CD4-positive, alpha-beta T cell treated with Interleukin-6 at 100 ng/mL for 8 hours (primary cell): ENCODE measurements at regions not wholly inside any gene's neighbourhood (a gene's known extent, or its start where the extent isn't known, plus 50 kb on each side); places are given as distances from the start of the nearest gene placed in this dataset.
"Not testable (repeated sequence)": the region's sequence is repeated elsewhere in the genome, so short reads cannot be mapped to it uniquely, and the experiment has no call there.

Source experiments
- DNase-seq: peaks from one replicate; pipeline ENCODE4 v3.0.0-alpha.2; 2020; ENCODE audit warnings: mixed read lengths, low spot score

DNA sequence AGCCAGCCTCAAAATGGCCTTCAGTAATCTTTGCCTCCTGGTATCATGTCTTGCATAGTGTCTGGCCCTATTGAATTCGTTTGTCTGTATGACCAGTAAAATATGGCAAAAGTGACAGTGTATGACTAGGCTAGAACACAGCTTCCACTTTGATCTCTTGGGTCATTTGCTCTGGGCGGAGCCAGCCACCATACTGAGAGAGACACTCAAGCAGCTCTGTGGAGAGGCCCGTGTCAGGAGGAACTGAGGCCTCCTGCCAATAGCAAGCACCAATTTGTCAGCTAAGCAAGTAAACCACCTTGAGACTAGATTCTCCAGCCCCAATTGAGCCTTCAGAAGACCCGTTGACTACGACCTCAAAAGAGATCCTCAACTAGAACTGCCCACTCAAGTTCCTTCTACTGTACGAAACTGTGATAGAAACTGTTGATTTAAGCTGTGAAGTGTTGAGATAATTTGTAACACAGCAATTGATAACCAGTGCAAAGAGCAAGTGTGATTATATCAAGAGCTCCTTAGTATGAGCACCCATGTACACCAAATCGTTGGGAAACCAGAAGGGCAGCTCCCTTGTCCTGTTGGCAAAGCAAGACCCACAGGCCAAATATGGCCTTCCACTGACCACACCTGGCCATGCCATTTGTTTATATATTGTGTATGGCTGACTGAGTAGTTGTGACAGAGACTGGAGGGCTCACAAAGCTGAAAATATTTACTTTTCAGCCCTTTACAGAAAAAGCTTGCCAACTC lies 52.7 kb upstream of the SERBP1 start:
- DNase-seq = no peak

- DNase-seq = no peak
Observed at GRCh38 chr1:67484492-67484891, 54.3 kb upstream of the SERBP1 start.

GRCh38 chr1:67485046-67485811 lies 55.0 kb upstream of the SERBP1 start:
- DNase-seq = no peak

DNA sequence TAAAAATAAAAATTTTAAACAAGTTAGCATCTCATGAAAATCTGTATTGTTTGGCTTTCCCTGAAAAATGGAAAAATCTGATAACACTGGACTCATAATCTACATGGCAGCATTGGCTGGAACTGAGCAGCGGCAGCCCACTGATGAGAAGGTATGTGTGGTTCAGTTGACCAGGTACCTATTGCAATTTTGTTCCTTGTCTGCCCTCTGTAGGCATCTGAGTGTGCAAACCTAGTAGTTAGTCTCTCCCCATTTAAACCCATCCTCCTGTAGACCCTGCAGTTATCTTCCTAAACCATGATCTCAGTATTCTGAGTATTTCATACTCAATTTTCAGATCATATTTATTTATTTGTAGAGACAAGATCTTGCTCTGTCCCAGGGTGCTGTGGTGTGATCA lies 59.4 kb upstream of the SERBP1 start:
- no peak for DNase-seq

- no peak for DNase-seq
Observed at GRCh38 chr1:67491280-67491679, 61.1 kb upstream of the SERBP1 start.

- DNase-seq = no peak
Observed at GRCh38 chr1:67493148-67493547, 62.9 kb upstream of the SERBP1 start.

GRCh38 chr1:67495327-67495726 lies 65.1 kb upstream of the SERBP1 start:
- no peak for DNase-seq

DNA sequence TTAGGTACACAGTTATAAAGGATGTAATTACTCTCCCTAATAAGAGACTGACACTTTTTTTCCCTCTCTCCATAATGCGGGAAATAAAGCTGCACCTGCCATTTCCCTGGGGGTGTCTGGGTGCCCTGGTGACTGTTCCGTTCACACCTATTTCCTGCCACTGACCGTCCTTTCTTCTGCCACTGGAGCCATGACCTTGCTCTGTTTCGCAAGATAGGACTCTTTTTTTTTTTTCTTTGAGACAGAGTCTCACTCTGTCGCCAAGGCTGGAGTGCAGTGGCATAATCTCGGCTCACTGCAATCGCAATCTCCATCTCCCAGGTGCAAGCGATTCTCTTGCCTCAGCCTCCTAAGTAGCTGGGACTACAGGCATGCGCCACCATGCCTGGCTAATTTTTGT lies 66.1 kb upstream of the SERBP1 start:
- no peak for DNase-seq

DNA sequence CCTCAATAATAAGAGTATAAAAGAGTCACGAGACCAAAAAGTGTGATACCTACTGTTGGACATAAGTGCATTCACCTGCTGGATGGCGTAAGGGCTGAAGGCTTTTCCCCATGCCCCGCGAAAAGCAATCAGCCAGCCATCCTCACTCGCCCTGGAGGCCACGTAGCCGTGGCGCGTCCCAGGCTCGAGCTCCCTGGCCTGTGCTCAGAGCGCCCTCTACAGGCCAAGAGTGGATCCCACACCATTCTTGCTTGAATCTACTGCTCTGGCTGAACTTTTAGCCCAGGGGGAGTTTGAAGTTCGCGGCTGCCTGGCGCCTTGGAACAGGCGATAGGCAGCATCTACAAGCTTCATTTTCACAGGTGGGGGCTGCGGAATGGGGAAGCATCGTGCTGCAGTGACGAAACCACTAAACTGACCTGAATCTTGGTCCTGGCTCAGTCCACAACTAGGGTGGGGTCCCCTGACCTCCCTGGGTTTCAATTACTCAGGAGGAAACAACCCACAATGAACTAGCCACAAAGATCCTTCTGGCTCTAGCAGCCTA lies 70.3 kb upstream of the SERBP1 start:
- peak; percentile 85 for DNase-seq

DNA sequence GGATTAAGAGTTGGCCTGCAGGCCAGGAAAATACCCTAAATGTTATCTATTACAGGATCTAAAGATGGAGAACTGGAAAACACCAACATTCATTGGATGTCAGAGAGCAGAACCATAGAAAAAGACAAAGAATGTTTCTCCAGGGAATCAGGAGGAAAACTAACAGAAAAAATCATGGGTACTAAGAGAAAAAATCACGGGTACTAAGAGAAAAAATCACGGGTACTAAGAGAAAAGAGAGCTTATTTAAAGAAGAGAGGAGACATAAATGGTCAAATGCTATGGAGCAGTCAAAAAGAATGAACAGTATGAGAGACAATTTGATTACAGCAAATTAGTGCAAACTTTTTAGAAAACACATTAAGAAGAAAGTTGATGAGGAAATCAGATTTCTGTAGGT lies 73.8 kb upstream of the SERBP1 start:
- no peak for DNase-seq

- DNase-seq = not testable (repeated sequence)
Observed at GRCh38 chr1:67513392-67514294, 83.4 kb upstream of the SERBP1 start.

DNA sequence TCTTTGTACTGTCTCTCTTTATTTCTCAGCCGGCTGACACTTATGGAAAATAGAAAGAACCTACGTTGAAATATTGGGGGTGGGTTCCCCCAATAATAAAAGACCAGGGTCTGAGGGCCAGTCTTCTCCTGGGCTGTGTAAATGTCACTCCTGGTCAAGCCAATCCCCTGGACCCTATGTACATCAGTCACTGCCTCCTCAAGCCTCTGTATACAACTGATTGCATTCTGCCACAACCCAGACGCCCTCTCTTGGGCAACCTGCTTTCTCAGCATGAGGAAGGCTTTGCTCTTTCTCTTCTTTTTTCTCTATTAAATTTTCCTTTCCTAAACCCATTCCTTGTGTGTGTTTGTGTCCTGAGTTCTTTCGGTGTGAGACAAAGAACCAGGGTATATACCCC lies 84.1 kb upstream of the SERBP1 start:
- DNase-seq = no peak

DNA sequence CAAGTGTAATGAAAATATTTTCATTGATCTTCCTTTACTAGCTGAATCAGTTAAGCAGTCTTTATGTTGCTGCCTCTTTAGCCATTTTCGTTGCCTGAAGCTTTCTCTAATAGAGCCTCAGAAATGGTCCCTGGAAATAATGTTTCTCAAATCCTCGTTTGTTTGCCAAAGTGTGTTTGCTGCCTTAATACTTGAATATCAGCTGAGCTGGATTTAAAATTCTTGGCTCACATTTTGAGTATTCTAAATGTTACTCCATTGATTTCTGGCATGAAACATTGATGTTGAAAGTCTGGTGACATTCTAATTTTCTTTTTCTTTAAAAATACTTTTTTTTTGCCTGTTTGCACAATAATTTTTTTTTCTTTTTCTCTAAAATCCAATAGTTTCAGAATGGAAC lies 84.6 kb upstream of the SERBP1 start:
- no peak for DNase-seq

DNA sequence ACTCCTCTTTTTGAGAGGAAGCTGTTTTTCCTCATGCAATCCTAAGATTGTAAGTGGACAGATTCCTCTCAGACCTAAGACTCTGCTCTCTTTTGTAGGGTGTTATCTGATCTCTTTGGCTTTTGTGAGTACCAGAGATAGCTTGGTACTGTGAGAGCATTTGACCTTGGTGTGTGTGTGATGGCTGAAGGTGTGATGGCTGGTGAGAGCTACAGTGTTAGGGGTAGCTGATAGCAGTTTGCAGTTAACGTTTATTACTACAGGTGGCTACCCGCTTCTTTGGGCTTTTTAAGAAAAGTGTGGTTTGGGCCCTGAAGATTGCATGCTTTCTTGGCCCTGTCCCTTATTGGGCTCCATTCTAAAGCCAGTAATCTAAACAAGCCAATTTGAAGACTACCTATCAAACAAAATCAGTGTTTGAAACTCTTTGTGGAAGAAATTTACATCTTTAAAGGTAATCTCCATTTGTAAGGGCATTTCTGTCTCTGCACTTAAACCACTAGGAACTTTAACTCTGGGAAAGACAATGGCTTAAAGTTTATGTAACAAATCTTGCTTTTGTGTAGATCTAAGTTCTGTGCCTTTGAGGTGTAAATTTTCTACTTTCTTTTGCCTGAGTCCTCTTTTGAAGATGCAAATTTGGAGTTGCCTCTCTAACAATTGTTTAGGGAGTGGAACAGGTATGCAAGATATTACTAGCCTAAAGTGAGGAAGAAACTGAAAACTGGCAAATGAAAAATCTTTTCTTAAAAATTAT lies 85.3 kb upstream of the SERBP1 start:
- no peak for DNase-seq

DNA sequence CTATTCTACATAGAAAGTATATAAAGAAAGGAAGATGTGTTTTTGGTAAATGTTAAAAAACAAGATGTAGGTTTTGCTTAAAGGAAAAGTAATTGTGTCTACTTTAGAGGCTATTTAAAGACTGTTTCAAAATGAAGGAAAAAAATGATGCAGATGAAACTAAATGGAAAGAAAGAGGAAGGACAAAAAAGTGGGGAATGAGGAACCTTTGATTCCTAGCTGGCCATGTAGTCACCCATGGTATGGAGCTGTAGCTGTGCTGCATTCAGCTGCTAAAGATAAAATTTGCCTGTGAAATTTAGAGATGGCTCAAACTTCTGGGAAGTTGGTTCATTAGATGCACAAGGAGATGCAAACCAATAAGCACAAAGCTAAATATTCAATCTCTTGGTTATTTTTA lies 86.8 kb upstream of the SERBP1 start:
- DNase-seq = no peak

DNA sequence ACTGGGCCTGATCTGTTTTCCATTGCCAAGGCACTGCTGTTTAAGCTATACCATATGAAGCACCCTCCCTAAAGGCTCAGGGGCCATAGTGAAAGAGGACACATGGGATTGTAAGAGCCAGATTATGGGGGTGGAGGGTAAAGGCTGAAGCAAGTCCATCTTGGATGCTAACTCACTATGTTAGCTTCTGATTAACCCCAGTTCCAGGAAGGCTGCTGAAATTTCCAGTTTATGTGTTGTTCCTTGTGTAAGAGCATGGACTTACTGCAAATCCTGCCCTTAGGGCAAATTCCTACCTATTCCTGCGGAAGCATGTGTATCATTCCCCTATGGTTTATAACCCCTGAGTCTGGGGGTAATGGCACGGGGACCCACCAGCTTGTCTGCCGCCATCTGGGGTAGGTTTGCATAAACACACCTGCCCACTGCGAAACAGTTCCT lies 91.8 kb upstream of the SERBP1 start:
- no peak for DNase-seq

- DNase-seq = no peak
Observed at GRCh38 chr1:67522793-67523192, 92.6 kb upstream of the SERBP1 start.

DNA sequence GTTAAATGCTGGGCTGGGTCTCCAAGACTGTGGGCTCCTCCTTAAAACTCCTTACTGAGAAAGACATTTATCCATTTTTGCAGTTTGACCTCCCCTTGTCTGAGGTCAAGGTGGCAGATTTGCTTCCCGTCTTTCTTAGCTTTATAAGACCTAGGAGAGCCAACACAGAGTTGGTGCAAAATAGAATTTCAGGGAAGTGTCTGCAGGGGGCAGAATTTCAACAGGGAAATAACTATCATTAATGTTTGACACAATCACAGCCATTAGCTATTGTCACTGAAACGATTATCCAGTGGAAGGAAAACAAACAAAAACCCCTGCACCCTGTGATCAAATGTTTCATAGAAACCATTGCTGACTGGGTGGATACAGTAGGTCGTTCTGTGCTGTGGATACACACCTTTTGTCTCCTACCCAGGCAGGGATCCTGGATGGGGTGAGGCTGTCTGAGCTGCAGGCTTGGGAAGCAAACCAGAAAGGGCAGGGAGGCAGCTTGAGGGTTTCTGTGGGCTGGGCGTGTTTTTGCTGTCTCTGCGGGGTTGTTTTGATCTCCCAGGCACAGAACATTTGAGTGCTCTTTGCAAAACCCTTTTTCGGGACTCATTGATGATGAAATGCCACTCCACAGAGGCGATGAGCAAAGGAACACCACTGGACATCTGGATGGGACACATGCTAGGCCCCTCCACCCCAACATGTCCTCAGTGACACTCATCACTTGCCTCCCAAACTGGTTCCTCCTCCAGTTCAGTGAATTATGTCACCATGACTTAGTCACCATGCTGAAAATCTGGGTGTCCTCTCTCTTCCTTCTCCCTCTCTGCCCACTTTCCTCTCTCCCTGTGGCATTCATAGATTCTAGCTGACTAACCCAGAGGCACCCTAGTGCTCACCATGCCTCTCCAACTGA lies 94.2 kb upstream of the SERBP1 start:
- DNase-seq = no peak

DNA sequence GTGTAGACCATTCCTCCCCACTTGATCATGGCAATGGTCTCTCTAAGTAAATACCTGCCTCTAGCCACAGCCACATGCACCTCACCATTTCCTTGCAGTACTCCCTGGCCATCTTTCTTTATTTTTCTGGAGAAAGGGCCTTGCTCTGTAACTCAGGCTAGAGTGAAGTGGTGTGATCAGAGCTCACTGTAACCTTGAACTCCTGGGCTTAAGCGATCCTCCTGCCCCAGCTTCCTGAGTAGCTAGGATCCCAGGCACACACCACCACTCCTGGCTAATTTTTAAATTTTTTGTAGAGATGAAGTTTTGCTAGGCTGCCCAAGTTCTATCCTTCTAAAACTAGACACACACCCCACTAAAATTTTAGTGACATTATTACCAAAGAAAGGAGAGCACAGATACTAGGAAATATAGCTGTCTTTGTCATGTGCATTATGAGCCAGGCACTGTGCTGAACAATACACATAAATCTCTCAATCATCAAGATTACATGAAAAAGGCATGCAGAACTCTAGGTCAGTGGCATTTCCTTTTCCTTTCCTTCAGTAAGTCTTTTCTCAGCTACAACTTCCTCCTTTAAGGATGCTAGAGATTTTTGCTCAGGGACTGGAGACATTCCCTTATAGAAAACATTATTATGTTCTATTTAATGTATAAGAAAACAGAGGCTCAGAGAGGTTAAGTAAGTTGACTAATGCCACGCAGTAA lies 95.0 kb upstream of the SERBP1 start:
- DNase-seq = no peak

- DNase-seq = no peak
Observed at GRCh38 chr1:67528141-67528540, 97.9 kb upstream of the SERBP1 start.
